ENCODE measurements at regions not wholly inside any gene's neighbourhood (a gene's known extent, or its start where the extent isn't known, plus 50 kb on each side); places are given as distances from the start of the nearest gene placed in this dataset.

GRCh38 chr3:166455744-166456143, 618.5 kb upstream of the BCHE start (continued):
- TF ChIP-seq REST (IDR thresholded peaks at IDR 0.05; ENCODE audit: low read depth, low read length) (no peak), NFIC (IDR thresholded peaks at IDR 0.05; ENCODE audit: borderline replicate concordance) (peak; percentile 62)

- WGBS (ENCODE audit: low lambda C conversion rate) = 7% methylated on average over 1 of the region's 1 CpG
- Histone ChIP-seq H3K9me3 (no peaks in the 10 kb centered on the region), H3K36me3 (replicated peaks in 1 of 2; ENCODE audit: control insufficient read depth in 1 of 2, insufficient read depth in 2 of 2, low read length in 1 of 2) (no peaks in the 10 kb centered on the region), H3K4me3 (ENCODE audit: low read depth in 2 of 2, low read length in 1 of 2) (no peak overlapping the region), H3K79me2 (ENCODE audit: insufficient read depth) (no peaks in the 10 kb centered on the region), H3K9me2 (no peaks in the 10 kb centered on the region; the same call in 1 of the 2 replicates), H3F3A (replicated peaks; ENCODE audit: insufficient read depth) (peaks cover 5% of the 10 kb centered on the region), H3K27ac (ENCODE audit: low read depth in 2 of 2, low read length in 1 of 2) (no peak overlapping the region), H3K4me1 (ENCODE audit: control insufficient read depth in 1 of 2, insufficient read depth in 2 of 2, low read depth in 1 of 2, low read length in 1 of 2) (no peaks in the 10 kb centered on the region), H3K4me2 (no peak overlapping the region), H3K9ac (no peak overlapping the region), H2AFZ (ENCODE audit: low read depth) (no peak overlapping the region), H4K20me1 (ENCODE audit: insufficient read depth) (no peaks in the 10 kb centered on the region), H3K27me3 (ENCODE audit: insufficient read depth) (no peaks in the 10 kb centered on the region)
- TF ChIP-seq EZH2phosphoT487 (IDR thresholded peaks at IDR 0.05; ENCODE audit: borderline replicate concordance, low read depth) (no peak), TEAD4 (IDR thresholded peaks at IDR 0.05; ENCODE audit: borderline replicate concordance, insufficient read depth) (no peak), MXI1 (IDR thresholded peaks at IDR 0.05; ENCODE audit: low read depth, low read length) (no peak), CTCF (IDR thresholded peaks at IDR 0.05) (no peak), FOXM1 (IDR thresholded peaks at IDR 0.05; ENCODE audit: low read depth) (no peak), TCF12 (IDR thresholded peaks at IDR 0.05) (no peak), IRF3 (IDR thresholded peaks at IDR 0.05; ENCODE audit: low read depth, low read length) (no peak), GABPA (IDR thresholded peaks at IDR 0.05; ENCODE audit: low read depth) (no peak), TAF1 (IDR thresholded peaks at IDR 0.05; ENCODE audit: borderline replicate concordance, low read depth, low read length) (no peak), YY1 (IDR thresholded peaks at IDR 0.05; ENCODE audit: low read depth) (no peak), JUND (IDR thresholded peaks at IDR 0.05) (no peak), SIN3A (IDR thresholded peaks at IDR 0.05; ENCODE audit: borderline replicate concordance, low read depth, low read length) (no peak), FOXJ3 (CRISPR knock-in tag; IDR thresholded peaks at IDR 0.05) (no peak)
- POLR2A ChIA-PET = no interaction called here
- CTCF ChIA-PET = no interaction called here
- DNase-seq = no peak
Observed at GRCh38 chr3:166453478-166453877, 616.3 kb upstream of the BCHE start.
